ENCODE measurements at regions not wholly inside any gene's neighbourhood (a gene's known extent, or its start where the extent isn't known, plus 50 kb on each side); places are given as distances from the start of the nearest gene placed in this dataset.

DNA sequence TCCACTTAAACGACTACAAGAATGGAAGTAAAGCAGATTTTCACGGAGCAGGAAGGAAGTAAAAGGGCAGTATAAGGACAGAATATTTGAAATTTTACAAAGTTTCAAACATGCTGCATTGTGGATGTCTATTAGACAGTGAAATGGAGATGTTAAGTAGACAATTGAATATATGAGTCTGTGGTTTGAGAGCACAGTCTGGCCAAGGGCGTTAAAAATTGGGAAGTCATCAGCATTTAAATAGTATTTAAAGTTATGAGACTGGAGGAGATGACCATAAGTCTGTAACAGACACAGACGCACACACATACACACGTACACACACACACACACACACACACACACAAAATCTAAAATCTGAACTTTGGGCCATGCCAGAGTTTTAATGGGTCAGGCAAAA is 935.9 kb downstream of the EPHA3 start:
- TF ChIP-seq, protein P1, sequence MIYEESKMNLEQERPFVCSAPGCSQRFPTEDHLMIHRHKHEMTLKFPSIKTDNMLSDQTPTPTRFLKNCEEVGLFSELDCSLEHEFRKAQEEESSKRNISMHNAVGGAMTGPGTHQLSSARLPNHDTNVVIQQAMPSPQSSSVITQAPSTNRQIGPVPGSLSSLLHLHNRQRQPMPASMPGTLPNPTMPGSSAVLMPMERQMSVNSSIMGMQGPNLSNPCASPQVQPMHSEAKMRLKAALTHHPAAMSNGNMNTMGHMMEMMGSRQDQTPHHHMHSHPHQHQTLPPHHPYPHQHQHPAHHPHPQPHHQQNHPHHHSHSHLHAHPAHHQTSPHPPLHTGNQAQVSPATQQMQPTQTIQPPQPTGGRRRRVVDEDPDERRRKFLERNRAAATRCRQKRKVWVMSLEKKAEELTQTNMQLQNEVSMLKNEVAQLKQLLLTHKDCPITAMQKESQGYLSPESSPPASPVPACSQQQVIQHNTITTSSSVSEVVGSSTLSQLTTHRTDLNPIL (CRISPR knock-in tag; IDR thresholded peaks at IDR 0.05; ENCODE audit: low read depth), result no peak
- no peak for TF ChIP-seq PPARA (CRISPR knock-in tag; IDR thresholded peaks at IDR 0.05; ENCODE audit: borderline replicate concordance)

Measured in SK-N-SH treated with all-trans-retinoic acid at 6 μM for 48 hours (cell line).